ENCODE measurements at regions not wholly inside any gene's neighbourhood (a gene's known extent, or its start where the extent isn't known, plus 50 kb on each side); places are given as distances from the start of the nearest gene placed in this dataset.
A peak's percentile ranks its signal among the peaks of the same experiment; 100 is the strongest.

DNA sequence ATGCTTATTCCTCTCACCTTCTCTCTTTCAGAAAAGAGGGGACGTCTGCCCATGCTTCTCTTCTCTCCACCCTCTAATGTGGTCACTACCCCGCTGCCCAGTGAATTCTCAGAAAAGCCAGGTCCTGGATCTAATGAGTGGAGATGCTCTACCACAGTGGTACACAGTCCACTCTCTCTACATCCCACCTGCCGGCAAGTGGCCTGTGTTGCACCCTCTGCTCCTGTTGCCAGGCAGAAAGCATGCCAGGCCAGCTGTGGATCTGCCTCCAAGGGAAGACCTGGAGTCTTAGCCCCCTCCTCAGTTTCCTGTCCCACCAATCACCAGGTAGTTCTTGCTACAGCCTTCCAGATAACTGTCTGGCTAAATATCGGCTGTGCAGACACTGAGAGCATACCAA, 71.2 kb upstream of the SPDL1 start:
- Histone ChIP-seq H3K36me3 (replicated peaks) (no peaks in the 10 kb centered on the region), H3K27ac (no peak overlapping the region), H3K27me3 (replicated peaks) (no peaks in the 10 kb centered on the region), H3K4me3 (ENCODE audit: low read depth, low read length) (no peak overlapping the region)
- in situ Hi-C loops (cut with HindIII; ENCODE audit: low pct_ligation_motif_present, low sequenced_read_pairs), result no loop called here
- TF ChIP-seq, protein P1, sequence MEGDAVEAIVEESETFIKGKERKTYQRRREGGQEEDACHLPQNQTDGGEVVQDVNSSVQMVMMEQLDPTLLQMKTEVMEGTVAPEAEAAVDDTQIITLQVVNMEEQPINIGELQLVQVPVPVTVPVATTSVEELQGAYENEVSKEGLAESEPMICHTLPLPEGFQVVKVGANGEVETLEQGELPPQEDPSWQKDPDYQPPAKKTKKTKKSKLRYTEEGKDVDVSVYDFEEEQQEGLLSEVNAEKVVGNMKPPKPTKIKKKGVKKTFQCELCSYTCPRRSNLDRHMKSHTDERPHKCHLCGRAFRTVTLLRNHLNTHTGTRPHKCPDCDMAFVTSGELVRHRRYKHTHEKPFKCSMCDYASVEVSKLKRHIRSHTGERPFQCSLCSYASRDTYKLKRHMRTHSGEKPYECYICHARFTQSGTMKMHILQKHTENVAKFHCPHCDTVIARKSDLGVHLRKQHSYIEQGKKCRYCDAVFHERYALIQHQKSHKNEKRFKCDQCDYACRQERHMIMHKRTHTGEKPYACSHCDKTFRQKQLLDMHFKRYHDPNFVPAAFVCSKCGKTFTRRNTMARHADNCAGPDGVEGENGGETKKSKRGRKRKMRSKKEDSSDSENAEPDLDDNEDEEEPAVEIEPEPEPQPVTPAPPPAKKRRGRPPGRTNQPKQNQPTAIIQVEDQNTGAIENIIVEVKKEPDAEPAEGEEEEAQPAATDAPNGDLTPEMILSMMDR (IDR thresholded peaks at IDR 0.05; ENCODE audit: low read depth, low read length, missing control alignments), result no peak
- DNase-seq, result no peak

- no peaks in the 10 kb centered on the region for H3K27me3 ChIP-seq (replicated peaks)
- no peaks in the 10 kb centered on the region for H3K36me3 ChIP-seq (replicated peaks)
- H3K27ac ChIP-seq, result no peak overlapping the region
- TF ChIP-seq, protein P1 (IDR thresholded peaks at IDR 0.05; ENCODE audit: low read depth, low read length, missing control alignments), result peak; percentile 32
- in situ Hi-C loops (cut with HindIII; ENCODE audit: low pct_ligation_motif_present, low sequenced_read_pairs), result no loop called here
- no peak overlapping the region for H3K4me3 ChIP-seq (ENCODE audit: low read depth, low read length)
- DNase-seq, result no peak
Measured at GRCh38 chr5:169511708-169512107, 71.9 kb upstream of the SPDL1 start.

DNA sequence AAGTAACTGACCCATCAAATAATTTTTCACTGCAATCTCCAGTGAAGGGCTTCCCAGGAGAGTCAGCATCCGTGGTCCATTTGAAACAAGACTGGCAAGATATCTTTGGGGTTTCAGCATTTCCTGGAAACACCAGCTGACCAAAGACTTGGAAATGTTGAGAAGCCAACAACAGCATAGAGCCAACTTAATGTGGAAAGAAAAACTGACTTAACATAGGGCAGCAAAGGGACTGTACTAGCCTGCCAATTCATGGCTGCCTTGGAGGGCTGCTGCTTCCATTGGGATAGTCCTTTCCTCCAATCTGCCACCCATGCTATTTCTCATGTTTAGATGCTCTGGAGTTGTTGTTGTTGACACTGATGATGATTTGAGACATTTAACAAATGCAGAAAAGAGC, 76.5 kb upstream of the SPDL1 start:
- H3K27ac ChIP-seq, result no peak overlapping the region
- TF ChIP-seq, protein P1 (IDR thresholded peaks at IDR 0.05; ENCODE audit: low read depth, low read length, missing control alignments), result no peak
- no peak overlapping the region for H3K4me3 ChIP-seq (ENCODE audit: low read depth, low read length)
- in situ Hi-C loops (cut with HindIII; ENCODE audit: low pct_ligation_motif_present, low sequenced_read_pairs), result no loop called here
- H3K36me3 ChIP-seq (replicated peaks), result no peaks in the 10 kb centered on the region
- no peaks in the 10 kb centered on the region for H3K27me3 ChIP-seq (replicated peaks)
- DNase-seq, result no peak

GRCh38 chr5:169503886-169504285, 79.7 kb upstream of the SPDL1 start:
- no peak for DNase-seq
- Histone ChIP-seq H3K4me3 (ENCODE audit: low read depth, low read length) (no peak overlapping the region), H3K36me3 (replicated peaks) (no peaks in the 10 kb centered on the region), H3K27me3 (replicated peaks) (no peaks in the 10 kb centered on the region), H3K27ac (no peak overlapping the region)
- TF ChIP-seq, protein P1 (IDR thresholded peaks at IDR 0.05; ENCODE audit: low read depth, low read length, missing control alignments), result no peak
- in situ Hi-C loops (cut with HindIII; ENCODE audit: low pct_ligation_motif_present, low sequenced_read_pairs), result no loop called here

- in situ Hi-C loops (cut with HindIII; ENCODE audit: low pct_ligation_motif_present, low sequenced_read_pairs), result no loop called here
- Histone ChIP-seq H3K27me3 (replicated peaks) (no peaks in the 10 kb centered on the region), H3K27ac (no peak overlapping the region), H3K4me3 (ENCODE audit: low read depth, low read length) (no peak overlapping the region), H3K36me3 (replicated peaks) (no peaks in the 10 kb centered on the region)
- TF ChIP-seq, protein P1 (IDR thresholded peaks at IDR 0.05; ENCODE audit: low read depth, low read length, missing control alignments), result no peak
- no peak for DNase-seq
Measured at GRCh38 chr5:169499990-169500505, 83.5 kb upstream of the SPDL1 start.

GRCh38 chr5:169496878-169497277, 86.7 kb upstream of the SPDL1 start:
- Histone ChIP-seq H3K4me3 (ENCODE audit: low read depth, low read length) (no peak overlapping the region), H3K27ac (no peak overlapping the region), H3K27me3 (replicated peaks) (no peaks in the 10 kb centered on the region), H3K36me3 (replicated peaks) (no peaks in the 10 kb centered on the region)
- no peak for DNase-seq
- TF ChIP-seq, protein P1 (IDR thresholded peaks at IDR 0.05; ENCODE audit: low read depth, low read length, missing control alignments), result no peak
- in situ Hi-C loops (cut with HindIII; ENCODE audit: low pct_ligation_motif_present, low sequenced_read_pairs), result no loop called here

Data from brain microvascular endothelial cell (primary cell).